Stimulated activated CD4-positive, alpha-beta T cell treated with anti-CD3 and anti-CD28 coated beads, Interleukin-12 subunit alpha, Interleukin-12 subunit beta, amount 100 ng/mL, for 4 hours (primary cell): ENCODE measurements at regions not wholly inside any gene's neighbourhood (a gene's known extent, or its start where the extent isn't known, plus 50 kb on each side); places are given as distances from the start of the nearest gene placed in this dataset.
A peak's percentile ranks its signal among the peaks of the same experiment; 100 is the strongest.

ENCODE experiments used
- DNase-seq: peaks from one replicate; pipeline ENCODE4 v3.0.0-alpha.2; 2020

DNA sequence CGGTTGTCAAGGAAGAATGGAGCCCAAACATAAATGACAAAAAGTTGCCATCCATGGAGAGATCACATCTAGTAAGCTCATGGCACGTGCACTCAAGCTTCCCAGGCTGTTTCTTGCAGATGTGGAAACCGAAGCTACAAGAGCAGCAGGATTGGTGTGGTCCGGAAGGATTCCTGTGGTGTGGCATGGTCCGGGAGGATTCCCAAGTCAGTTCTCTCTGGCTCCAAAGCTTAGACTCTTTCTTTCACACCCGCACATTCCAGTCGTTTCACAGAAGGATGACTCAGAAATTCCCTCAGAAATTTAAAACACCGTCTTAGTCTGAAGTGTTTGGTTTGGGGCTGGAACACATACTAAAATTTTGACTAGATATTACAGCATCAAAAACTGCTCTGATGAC, 78.0 kb upstream of the DRD2 start:
- no peak for DNase-seq

DNA sequence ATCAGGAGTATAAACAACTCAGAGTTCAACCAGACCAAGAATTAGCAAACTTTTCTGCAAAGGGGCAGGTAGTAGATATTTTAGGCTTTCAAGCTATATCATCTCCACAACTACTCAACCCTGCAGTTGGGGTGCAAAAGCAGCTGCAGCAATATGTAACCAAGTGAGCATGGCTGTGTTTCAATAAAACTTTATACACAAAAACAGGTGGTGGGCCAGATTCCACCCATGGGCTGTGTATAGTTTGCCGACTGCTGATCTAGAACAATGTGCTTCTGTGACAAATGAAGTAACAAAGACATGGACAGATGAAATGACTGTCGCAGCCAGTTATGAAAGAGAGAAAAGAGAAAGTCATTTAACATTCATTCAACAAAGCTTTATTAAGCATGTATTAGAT, 77.1 kb upstream of the DRD2 start:
- no peak for DNase-seq

GRCh38 chr11:113551645-113552044, 76.4 kb upstream of the DRD2 start:
- no peak for DNase-seq

DNA sequence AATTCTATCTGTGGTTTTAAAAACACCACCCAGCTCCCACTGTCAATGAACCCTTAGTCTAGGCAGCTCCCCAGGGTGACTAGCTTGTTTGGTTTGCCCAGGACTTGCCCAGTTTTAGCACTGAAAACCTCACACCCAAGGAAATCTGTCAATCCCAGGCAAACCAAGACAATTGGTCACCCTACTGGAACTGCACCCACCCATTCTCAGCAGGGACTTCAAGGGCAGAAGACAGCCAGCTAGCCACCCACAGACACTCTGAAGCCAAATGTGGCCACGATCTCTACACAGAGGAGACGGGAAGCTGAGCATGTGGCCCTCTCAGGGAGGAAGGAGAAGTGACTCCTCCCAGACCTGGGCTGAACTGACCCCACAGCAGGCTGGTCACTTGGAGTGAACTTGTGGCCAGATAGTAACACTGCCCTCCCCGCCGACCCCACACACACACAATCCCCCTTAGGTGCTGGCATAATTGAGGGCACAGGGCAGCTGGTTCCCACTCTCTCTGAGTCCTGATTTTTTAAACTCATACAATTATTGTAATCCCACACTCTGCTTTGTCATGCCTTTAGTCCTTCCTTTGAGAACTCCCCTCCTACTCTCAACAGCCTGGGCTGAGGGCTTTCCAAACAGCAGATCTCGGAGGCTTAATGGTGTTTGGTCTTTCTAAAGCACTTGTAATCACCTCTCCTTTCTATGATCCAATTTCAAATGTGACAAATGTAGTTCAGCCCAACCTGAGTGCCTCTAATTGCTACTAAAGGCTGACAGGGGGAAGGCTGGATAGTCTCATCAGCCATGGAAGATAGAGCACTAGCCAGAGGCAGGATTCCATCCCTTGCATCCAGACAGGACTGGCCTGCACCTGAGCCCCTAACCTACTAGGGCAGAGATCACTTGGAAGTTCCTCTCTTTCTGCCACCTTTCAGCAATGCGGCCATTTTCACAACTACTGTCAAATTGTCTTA, 74.7 kb upstream of the DRD2 start:
- no peak for DNase-seq

DNA sequence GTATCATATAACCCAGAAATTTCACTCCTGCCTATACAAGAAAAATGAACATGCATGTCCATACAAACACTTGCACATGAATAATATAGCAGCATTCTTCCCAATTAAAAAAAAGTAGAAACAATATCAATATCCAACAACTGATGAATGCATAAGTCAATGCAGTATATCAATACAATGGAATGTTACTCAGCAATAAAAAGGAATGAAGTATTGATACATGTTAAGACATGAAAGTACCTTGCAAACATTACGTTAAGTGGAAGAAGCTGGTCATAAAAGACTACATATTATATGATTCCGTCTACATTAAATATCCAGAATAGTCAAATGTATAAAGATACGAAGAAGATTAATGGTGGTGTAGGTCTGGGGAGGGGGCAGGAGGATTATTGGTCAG, 73.9 kb upstream of the DRD2 start:
- no peak for DNase-seq

DNA sequence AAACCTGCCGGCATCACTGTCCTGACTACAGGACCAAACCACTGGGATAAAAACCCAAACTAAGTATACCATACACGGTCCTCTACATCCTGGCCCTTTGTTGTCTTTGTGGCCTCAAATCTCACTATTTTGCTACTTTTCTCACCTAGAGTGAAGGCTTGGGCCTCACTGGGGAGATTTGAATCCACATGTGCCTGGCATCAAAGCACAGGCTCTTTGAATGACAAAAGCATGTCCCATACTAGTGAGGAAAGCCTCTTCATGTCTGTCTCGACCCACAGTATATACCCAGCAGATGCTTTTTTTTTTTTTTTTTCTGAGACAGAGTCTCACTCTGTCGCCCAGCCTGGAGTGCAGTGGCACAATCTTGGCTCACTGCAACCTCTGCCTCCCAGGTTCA, 72.5 kb upstream of the DRD2 start:
- no peak for DNase-seq

DNA sequence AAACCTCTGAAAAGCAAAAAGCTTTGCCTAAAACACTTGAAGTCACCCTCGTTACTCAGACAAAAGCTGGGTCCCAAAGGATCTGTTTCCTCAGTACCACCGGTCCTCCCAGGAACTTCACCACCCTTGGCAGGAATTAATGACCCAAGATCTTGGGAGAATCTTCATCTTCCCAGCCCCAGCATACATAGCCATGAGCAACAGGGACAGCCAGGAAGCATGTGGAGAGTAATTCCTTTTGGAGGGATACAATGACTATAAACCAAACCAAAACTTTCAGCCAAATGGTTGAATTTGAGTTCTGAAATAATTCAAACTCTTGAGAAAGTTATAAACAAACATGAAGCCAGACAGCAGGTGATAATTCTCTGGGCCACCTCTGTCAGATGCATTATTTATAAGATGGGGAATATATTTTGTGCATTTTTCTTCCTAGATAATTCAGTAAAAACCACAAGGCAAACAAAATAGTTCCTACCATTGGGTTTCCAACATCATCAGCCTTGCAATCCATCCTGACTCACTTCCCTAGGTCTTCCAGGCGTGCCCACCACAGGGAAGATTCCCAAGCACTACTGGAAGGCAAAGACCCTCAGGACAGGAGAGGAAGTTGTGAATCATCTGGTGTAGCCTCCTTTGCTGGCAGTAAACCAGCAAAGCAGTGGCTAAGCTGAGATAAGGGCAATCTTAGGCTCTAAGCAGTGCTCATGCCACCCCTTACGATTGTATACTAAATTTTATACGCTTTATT, 71.7 kb upstream of the DRD2 start:
- no peak for DNase-seq

DNA sequence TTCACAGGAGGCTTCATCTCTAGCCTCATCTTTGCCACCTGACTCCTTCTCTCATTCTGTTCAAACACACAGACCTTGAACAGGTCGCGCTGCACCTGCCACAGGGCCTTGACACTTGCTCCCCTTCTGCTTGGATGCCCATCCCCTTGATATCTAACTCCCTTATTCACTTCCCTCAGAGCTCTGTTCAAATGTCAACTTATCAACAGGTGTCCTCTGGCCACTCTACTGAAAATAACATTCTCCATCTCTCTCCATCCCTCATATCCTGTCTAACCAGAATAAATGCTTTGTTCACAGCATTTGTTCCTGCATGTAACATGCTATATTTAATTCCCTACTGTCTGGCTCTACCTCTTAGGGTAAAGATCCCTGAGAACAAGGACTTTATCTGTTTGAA, 67.2 kb upstream of the DRD2 start:
- DNase-seq: no peak

GRCh38 chr11:113540416-113541330, 65.5 kb upstream of the DRD2 start:
- no peak for DNase-seq

GRCh38 chr11:113538451-113539412, 63.5 kb upstream of the DRD2 start:
- DNase-seq: no peak

DNA sequence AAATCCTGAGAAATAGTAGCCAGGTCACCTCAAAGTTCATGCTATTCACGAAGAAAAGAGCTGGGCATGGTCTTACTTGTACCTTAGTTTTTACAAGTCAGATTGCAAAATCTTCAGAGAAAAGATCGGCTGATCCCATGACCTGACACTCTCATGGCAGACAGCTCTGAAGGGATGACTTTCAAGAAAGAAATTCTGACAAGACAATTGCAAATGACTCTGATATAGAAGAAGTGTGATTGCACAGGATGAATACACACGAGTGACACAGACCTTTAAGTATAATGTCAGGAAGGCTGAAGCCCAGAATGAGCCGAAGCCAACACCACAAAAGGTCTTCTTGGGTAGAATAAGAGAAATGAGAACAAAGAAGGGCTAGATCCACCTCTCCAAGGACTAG, 59.4 kb upstream of the DRD2 start:
- no peak for DNase-seq

- DNase-seq: no peak
Measured at GRCh38 chr11:113533425-113533698, 58.2 kb upstream of the DRD2 start.

DNA sequence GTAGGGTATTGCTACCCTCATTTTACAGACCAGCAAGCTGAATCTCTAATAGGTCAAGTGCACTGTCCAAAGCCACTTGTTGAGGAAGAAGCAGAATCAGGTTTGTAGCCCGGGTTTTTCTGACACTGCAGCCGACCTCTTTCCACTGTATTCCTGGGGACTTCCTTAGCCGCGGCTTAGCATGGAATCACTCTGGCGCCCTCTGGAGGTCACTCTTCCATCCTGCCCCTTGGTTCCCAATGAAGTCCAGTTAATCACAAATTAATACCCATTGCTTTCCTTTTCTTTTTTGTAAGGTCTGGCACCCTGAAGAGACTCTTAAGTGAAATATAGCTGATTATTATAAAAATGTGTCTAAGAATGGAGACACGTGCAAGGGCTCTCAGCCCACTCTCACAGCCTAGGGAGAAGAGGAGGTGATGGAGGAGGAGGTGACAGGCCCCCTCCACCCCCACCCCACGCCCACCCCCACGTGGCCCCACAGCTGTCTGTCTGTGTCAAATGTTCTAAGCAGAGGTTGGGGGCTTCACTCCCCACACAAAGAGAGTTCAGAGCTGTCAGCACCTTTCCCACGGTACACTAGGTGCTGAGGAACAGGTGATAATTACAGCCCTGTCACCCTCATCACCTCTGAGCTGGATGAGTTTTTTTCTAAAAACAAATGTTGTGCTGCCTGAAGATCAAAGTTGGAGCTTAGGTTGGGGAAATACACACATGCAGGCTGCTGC, 57.7 kb upstream of the DRD2 start:
- DNase-seq: peak; percentile 54

GRCh38 chr11:113531575-113532451, 56.6 kb upstream of the DRD2 start:
- no peak for DNase-seq

GRCh38 chr11:113531083-113531482, 55.9 kb upstream of the DRD2 start:
- no peak for DNase-seq

DNA sequence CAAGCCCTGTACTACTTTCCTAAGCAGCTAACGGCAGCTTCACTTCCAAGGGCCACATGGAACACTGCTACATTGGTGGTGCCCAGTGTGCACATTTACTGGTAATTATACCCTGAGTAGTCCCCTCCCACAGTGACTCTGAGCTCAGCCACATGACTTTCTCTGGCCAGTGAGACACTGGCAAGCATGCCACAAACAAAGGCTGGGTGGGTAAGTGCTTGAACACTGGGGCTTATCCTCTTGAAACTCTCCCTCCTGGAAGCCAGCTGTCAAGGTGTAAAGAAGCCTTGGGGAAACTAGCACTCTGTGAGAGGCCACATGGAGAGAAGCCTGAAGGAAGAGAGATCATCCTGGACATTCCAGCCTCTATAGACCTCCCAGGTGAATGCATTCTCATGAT, 54.4 kb upstream of the DRD2 start:
- no peak for DNase-seq

GRCh38 chr11:113528982-113529381, 53.8 kb upstream of the DRD2 start:
- DNase-seq: no peak

GRCh38 chr11:113526521-113526920, 51.3 kb upstream of the DRD2 start:
- no peak for DNase-seq
